HG02938 (cell line): ENCODE measurements at regions not wholly inside any gene's neighbourhood (a gene's known extent, or its start where the extent isn't known, plus 50 kb on each side); places are given as distances from the start of the nearest gene placed in this dataset.

Source experiments
- ATAC-seq: cut with Tn5 transposase; IDR thresholded peaks from one replicate; pipeline ENCODE4 v1.9.1; 2021; ENCODE audit warnings: mild to moderate bottlenecking, moderate library complexity; ENCODE audit not compliant: unreplicated experiment

- no peak for ATAC-seq
These were observed 180.9 kb upstream of the SYT1 start for GRCh38 chr12:78683626-78684025.

DNA sequence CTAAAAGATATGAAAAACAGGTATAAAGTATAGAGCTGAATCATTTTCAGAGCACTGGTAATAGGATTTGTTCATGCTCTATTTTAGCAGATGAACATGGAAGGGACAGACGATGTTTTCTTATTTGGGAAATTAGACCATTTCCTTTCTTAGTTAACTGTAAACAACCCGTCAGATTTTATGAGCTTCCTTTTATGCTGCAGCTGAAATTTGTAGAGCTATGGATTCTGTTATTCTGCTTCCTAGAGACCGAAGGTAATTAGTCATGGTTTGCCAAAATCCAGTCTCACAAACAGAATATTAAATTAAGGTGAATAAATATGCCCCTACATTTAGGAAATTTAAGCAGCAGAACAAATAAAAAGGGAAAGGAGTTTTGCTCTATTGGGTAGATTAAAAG lies 180.2 kb upstream of the SYT1 start:
- ATAC-seq = no peak

DNA sequence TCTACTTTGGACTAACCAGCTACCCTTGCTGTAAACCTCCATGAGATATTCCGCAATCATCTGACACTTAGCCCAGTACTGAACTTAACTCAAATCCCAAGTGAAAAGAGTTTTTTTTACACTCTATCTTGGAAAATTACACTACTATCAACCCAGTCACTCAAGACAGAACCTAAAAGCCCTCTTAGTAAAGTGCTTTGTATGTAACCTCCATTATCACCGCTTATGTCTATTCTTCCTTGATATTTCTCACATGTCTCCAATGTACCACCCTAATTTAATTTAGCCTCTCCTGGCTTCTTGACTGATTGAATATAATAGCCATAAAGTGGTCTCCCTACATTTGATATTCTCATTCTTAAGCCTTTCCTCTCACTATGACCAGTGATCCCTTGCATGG lies 168.8 kb upstream of the SYT1 start:
- ATAC-seq = no peak

DNA sequence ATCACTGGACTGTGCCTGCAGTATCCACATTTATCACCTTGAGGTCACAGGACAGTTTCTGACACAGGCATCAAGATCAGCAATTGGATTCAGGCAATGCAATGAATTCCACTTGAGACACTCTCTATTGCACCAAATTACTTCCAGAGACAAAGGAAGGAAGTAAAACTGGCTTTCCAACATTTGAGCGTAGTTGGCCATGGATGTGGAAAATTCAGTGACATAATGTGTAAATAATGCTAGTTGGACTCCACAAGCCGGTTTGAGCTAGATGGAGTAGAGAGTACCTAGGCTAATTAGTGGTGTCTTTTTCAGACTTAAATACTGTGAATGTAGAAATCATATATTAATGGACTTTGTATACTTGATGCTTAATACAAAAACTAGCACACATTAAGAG lies 168.3 kb upstream of the SYT1 start:
- ATAC-seq = no peak

DNA sequence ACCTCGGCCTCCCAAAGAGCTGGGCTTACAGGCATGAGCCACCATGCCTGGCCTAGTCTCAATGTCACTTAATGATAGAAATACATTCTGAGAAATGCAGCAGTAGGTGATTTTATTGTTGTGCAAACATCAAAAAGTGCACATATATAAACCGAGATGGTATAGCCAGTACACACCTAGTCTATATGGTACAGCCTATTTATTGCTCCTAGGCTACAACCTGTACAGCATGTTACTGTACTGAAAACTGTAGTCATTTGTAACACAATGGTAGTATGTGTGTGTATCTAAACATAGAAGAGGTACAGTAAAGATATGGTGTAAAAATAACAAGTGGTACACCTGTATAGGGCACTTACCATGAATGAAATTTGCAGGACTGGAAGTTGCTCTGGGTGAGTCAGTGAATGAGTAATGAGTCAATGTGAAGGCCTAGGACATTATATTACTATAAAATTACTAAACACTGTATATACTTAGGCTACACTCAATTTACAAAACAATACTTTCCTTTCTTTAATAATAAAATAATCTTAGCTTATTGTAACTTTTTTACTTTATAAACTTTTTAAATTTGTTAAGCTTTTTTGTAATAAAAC lies 166.7 kb upstream of the SYT1 start:
- no peak for ATAC-seq

DNA sequence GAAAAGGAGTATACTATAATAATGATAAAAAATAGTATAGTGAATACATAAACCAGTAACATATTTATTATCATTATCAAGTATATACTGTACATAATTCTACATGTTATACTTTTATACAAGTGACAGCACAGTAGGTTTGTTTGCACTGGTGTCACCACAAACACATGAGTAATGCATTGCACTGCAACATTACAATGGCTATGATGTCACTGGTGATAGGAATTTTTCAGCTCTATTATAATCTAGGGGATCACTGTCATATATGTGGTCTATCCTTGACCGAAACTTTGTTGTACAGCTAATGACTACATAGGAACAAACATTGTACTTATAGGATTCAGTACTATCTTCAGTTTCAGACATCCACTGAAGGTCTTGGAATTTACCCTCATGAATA lies 165.8 kb upstream of the SYT1 start:
- ATAC-seq = no peak

- no peak for ATAC-seq
These were observed 164.0 kb upstream of the SYT1 start for GRCh38 chr12:78700565-78700964.

- ATAC-seq = no peak
These were observed 160.6 kb upstream of the SYT1 start for GRCh38 chr12:78703820-78704525.

- ATAC-seq = no peak
These were observed 152.6 kb upstream of the SYT1 start for GRCh38 chr12:78711954-78712353.

DNA sequence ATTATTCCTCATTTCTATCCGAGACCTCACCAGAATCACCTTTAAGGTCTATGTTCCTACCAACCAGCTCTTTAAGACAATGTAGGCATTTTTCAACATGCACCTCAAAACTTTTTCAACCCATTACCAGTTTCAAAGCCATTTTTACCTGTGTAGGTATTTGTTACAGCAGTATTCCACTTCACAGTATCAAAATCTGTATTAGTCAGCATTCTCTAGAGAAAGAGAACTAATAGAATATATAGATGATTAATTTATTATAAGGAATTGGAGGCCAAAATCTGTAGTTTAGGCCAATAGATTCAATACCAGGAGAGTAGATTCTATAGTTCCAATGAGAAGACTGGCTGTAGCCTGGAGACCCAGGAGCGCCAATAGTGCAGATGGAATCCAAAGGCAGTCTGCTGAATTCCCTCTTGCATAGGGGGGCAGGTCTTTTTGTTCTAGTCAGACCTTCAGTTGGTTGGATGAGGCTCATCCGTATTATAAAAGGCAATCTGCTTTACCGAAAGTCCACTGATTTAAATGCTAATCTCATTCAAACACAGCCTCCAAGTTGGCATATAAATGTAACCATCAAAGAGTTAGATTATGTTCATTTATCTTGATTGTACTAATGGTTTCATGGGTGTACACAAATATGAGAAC lies 151.6 kb upstream of the SYT1 start:
- ATAC-seq = no peak

- no peak for ATAC-seq
These were observed 144.9 kb upstream of the SYT1 start for GRCh38 chr12:78719721-78720120.

GRCh38 chr12:78721906-78722305 lies 142.7 kb upstream of the SYT1 start:
- ATAC-seq = no peak

GRCh38 chr12:78725033-78725432 lies 139.5 kb upstream of the SYT1 start:
- no peak for ATAC-seq

GRCh38 chr12:78725951-78726580 lies 138.5 kb upstream of the SYT1 start:
- no peak for ATAC-seq

- no peak for ATAC-seq
These were observed 137.7 kb upstream of the SYT1 start for GRCh38 chr12:78726854-78727253.

DNA sequence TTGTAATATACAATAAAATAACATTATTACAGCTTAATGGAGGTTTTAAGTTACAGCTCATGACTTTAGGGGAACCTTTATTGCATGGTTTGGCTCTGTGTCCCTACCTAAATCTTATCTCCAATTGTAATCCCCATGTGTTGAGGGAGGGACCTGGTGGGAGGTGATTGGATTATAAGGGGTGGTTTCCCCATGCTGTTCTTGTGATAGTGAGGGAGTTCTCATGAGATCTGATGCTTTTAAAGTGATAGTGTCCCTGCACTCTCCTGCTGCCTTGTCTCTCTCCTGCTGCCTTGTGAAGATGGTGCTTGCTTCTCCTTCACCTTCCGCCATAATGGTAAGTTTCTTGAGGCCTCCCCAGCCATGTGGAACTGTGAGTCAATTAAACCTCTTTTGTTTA lies 132.1 kb upstream of the SYT1 start:
- no peak for ATAC-seq

DNA sequence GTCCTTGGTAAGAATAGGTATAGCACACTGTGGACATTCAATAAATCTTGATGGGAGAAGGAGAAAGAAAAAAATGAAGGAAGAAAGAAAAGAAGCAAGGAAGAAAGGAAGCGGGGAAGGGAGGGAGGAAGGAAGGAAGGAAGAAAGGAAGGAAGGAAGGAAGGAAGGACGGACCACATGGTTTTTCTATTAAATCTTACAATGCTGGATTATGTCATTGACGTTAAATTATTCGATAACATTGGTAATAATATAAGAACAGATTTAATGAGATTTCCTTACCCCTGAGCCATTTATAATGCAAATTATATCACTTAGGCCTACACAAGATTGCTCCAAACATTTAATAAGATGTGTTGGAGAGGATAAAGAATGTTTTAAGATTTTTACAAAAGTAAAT lies 124.9 kb upstream of the SYT1 start:
- ATAC-seq = no peak

DNA sequence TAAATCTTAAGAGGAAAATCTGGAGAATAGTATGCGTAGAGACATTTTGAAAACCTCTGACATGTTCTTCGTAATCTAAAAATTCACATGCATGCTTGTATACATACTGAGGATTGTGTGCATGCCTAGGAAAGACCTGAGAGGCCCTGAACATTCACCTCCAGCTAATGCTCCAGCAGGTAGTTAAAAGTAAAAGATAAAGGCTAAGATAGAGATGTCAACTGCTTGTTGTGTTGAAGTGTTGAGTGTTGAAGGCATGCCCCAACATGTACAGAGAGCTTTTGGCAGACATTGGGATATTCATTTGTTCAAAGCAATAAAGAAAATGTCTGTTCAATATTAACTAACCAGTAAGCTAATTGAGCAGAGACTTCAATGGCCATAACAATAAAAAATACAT lies 118.6 kb upstream of the SYT1 start:
- ATAC-seq = no peak

DNA sequence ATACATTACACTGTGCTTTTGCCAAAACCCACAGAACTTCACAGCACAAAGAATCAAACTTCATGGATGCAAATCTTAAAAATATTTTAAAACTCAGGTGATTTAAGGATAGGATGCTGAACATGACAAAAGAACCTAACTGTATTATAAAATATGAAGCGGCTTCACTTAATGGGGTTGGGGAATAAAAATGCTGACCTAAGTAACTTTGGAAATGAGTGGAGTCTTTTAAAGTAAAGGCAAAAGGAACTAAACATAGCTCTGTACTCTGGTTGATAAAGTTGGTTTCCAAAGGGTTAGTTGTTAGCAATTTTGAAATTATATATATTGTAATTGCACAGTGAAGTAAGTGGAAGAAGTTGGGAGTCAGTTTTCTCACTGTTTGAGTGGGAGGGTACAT lies 111.5 kb upstream of the SYT1 start:
- no peak for ATAC-seq

GRCh38 chr12:78756936-78757335 lies 107.6 kb upstream of the SYT1 start:
- no peak for ATAC-seq

DNA sequence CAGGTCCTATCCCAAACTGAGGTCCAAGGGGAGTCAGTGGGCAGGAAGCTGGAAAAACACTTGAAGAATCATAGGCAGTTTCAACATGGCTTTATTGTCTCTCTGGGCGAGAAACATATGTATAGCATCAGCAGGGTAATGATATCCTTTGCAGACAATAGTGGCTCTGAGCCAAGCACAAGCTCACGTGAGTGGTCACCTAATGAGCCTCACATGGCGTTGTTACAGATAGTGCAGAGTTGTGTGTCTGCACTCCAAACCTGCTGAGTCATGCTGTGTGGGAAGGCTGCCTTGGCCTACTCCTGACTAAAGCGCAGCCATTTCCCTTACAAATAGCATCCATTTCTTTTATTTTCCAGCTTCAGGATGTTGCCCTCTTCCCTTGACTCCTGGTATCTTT lies 105.2 kb upstream of the SYT1 start:
- no peak for ATAC-seq

DNA sequence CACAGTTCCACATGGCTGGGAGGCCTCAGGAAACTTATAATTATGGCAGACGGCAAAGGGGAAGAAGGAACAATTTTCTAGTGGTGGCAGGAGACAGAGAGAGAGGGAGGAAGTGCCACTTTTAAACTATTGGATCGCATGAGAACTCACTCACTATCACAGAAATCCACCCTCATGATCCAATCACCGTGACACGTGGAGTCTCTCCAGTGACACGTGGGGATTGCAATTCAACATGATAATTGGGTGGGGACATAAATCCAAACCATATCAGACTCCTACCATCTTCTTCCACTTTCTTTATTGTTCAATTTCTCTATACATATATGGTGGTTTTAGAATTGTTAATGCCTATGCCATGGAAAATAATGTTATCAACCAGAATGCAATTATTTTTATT lies 103.7 kb upstream of the SYT1 start:
- no peak for ATAC-seq
